IMR-90 (cell line): ENCODE measurements at regions not wholly inside any gene's neighbourhood (a gene's known extent, or its start where the extent isn't known, plus 50 kb on each side); places are given as distances from the start of the nearest gene placed in this dataset.
A peak's percentile ranks its signal among the peaks of the same experiment; 100 is the strongest.

Source experiments
- ATAC-seq: fragments of 200-7000 bp; cut with Tn5 transposase; 2 replicates; pipeline ENCODE4 v1.9.1; 2020; ENCODE audit warnings: low read depth, mild to moderate bottlenecking, moderate library complexity
- BruUV-seq: library from RNA; stranded (reverse); fragments of 400-500 nt; replicated peaks from 2 replicates; lab custom pipeline; 2021; lab: Mats Ljungman, UMichigan
- CTCF ChIA-PET: fragments of 300-600 bp; formaldehyde crosslinking; extraction: SDS; loops from one replicate; lab custom pipeline; 2021; ENCODE audit warnings: antibody characterized with exemption; lab: Yijun Ruan, JAX
- POLR2A ChIA-PET: fragments of 300-600 bp; sonication (Branson Sonifier 250); formaldehyde crosslinking; loops from one replicate; lab custom pipeline; 2022; ENCODE audit warnings: antibody characterized with exemption; ENCODE audit not compliant: unreplicated experiment; lab: Charles Lee
- DNase-seq: peaks from one replicate; pipeline ENCODE4 v3.0.0; 2013
- H2AFZ ChIP-seq: replicated peaks from 2 replicates; pipeline ENCODE3; 2013; ENCODE audit warnings: low read length, mild to moderate bottlenecking; ENCODE audit not compliant: poor library complexity
- H2AK5ac ChIP-seq: 2 replicates; pipeline ENCODE4 v1.6.1; 2013; ENCODE audit warnings: low read depth, low read length, inconsistent platforms
- H2AK9ac ChIP-seq: replicated peaks from 2 replicates; pipeline ENCODE3; 2013; ENCODE audit warnings: mild to moderate bottlenecking, low read depth, low read length, moderate library complexity; ENCODE audit not compliant: poor library complexity
- H2BK120ac ChIP-seq: 2 replicates; pipeline ENCODE4 v1.6.1; 2013; ENCODE audit warnings: low read depth, low read length, inconsistent platforms
- H2BK15ac ChIP-seq: 3 replicates; pipeline ENCODE4 v1.6.1; 2013; ENCODE audit warnings: low read depth, low read length, inconsistent platforms
- H2BK20ac ChIP-seq: 2 replicates; pipeline ENCODE4 v1.6.1; 2013; ENCODE audit warnings: low read depth, mild to moderate bottlenecking, inconsistent platforms, low read length, moderate library complexity
- H2BK5ac ChIP-seq: 2 replicates; pipeline ENCODE4 v1.6.1; 2013; ENCODE audit warnings: mild to moderate bottlenecking, low read depth, low read length, inconsistent platforms; ENCODE audit not compliant: poor library complexity, severe bottlenecking
- H3K14ac ChIP-seq: replicated peaks from 2 replicates; pipeline ENCODE4 v1.6.1; 2013; ENCODE audit warnings: low read depth, low read length, inconsistent platforms
- H3K18ac ChIP-seq: 2 replicates; pipeline ENCODE4 v1.6.1; 2013; ENCODE audit warnings: low read depth, low read length, control low read depth
- H3K23ac ChIP-seq: 2 replicates; pipeline ENCODE4 v1.6.1; 2013; ENCODE audit warnings: low read depth, low read length, inconsistent platforms
- H3K27ac ChIP-seq: 2 replicates; pipeline ENCODE4 v1.5.1; 2013; ENCODE audit warnings: mild to moderate bottlenecking, control low read depth, low read length; ENCODE audit not compliant: insufficient read depth
- H3K27me3 ChIP-seq: 2 replicates; pipeline ENCODE4 v1.6.1; 2013; ENCODE audit warnings: low read length; ENCODE audit not compliant: control insufficient read depth, insufficient read depth
- H3K36me3 ChIP-seq: 2 replicates; pipeline ENCODE4 v1.6.1; 2013; ENCODE audit warnings: low read length, mixed read lengths; ENCODE audit not compliant: control insufficient read depth, insufficient read depth
- H3K4ac ChIP-seq: 2 replicates; pipeline ENCODE4 v1.6.1; 2013; ENCODE audit warnings: low read depth, low read length, inconsistent platforms
- H3K4me1 ChIP-seq: 2 replicates; pipeline ENCODE4 v1.6.1; 2013; ENCODE audit warnings: low read length, mixed read lengths; ENCODE audit not compliant: control insufficient read depth, insufficient read depth
- H3K4me2 ChIP-seq: 2 replicates; pipeline ENCODE4 v1.6.1; 2013; ENCODE audit warnings: low read depth, mild to moderate bottlenecking, control low read depth, low read length, moderate library complexity
- H3K4me3 ChIP-seq: 2 replicates; pipeline ENCODE4 v1.5.1; 2013; ENCODE audit warnings: low read depth, mild to moderate bottlenecking, control low read depth, low read length, moderate library complexity; ENCODE audit not compliant: insufficient read depth
- H3K56ac ChIP-seq: 2 replicates; pipeline ENCODE4 v1.6.1; 2013; ENCODE audit warnings: low read length, inconsistent platforms; ENCODE audit not compliant: insufficient read depth; ENCODE audit errors: extremely low read depth
- H3K79me1 ChIP-seq, 2 experiments: 2 replicates each; pipeline ENCODE4 v1.6.1; 2013; ENCODE audit warnings: low read length in 2 of 2, inconsistent platforms in 1 of 2, low read depth in 1 of 2
- H3K9ac ChIP-seq: 2 replicates; pipeline ENCODE4 v1.6.1; 2013; ENCODE audit warnings: low read depth, low read length, control low read depth
- H3K9me1 ChIP-seq: 2 replicates; pipeline ENCODE4 v1.6.1; 2013; ENCODE audit warnings: low read length, inconsistent platforms; ENCODE audit not compliant: insufficient read depth
- H3K9me3 ChIP-seq: 2 replicates; pipeline ENCODE4 v1.6.1; 2013; ENCODE audit warnings: low read length; ENCODE audit not compliant: control insufficient read depth, insufficient read depth
- H4K20me1 ChIP-seq: 2 replicates; pipeline ENCODE4 v1.6.1; 2013; ENCODE audit warnings: low read length, inconsistent platforms; ENCODE audit not compliant: insufficient read depth
- H4K5ac ChIP-seq: 2 replicates; pipeline ENCODE4 v1.6.1; 2013; ENCODE audit warnings: mild to moderate bottlenecking, low read depth, low read length, control low read depth
- H4K8ac ChIP-seq, 2 experiments: 2 replicates each; pipeline ENCODE4 v1.6.1; 2013; ENCODE audit warnings: low read depth in 2 of 2, low read length in 2 of 2, control low read depth in 1 of 2, inconsistent platforms in 1 of 2
- H4K91ac ChIP-seq: 2 replicates; pipeline ENCODE4 v1.6.1; 2013; ENCODE audit warnings: low read depth, low read length, inconsistent platforms; ENCODE audit not compliant: insufficient read depth
- BHLHE40 ChIP-seq: fragments of 150-350 bp; IDR thresholded peaks from 2 replicates; pipeline ENCODE4 v1.6.1; 2016; ENCODE audit warnings: mild to moderate bottlenecking, low read depth, low read length
- CEBPB ChIP-seq: IDR thresholded peaks from 2 replicates; pipeline ENCODE4 v1.6.1; 2012; ENCODE audit warnings: low read depth, low read length, improper control_type of control experiment
- CHD1 ChIP-seq: IDR thresholded peaks from 2 replicates; pipeline ENCODE4 v1.6.1; 2012; ENCODE audit warnings: low read depth, low read length, improper control_type of control experiment
- CTCF ChIP-seq: conservative IDR thresholded peaks from 2 replicates; pipeline ENCODE4 v1.5.1; 2012; ENCODE audit warnings: mild to moderate bottlenecking, low read depth, low read length, improper control_type of control experiment
- ELK1 ChIP-seq: fragments of 150-350 bp; IDR thresholded peaks from 2 replicates; pipeline ENCODE4 v1.6.1; 2016; ENCODE audit warnings: low read depth, mild to moderate bottlenecking, low read length, moderate library complexity, borderline replicate concordance
- MAFK ChIP-seq: IDR thresholded peaks from 2 replicates; pipeline ENCODE4 v1.6.1; 2012; ENCODE audit warnings: low read depth, low read length, improper control_type of control experiment
- POLR2A ChIP-seq: IDR thresholded peaks from 2 replicates; pipeline ENCODE4 v1.6.1; 2012; ENCODE audit warnings: mild to moderate bottlenecking, low read depth, low read length
- RAD21 ChIP-seq: IDR thresholded peaks from 2 replicates; pipeline ENCODE4 v1.6.1; 2012; ENCODE audit warnings: low read length, improper control_type of control experiment
- RCOR1 ChIP-seq: IDR thresholded peaks from 2 replicates; pipeline ENCODE4 v1.6.1; 2012; ENCODE audit warnings: mild to moderate bottlenecking, low read length, improper control_type of control experiment; ENCODE audit not compliant: insufficient replicate concordance
- SMC3 ChIP-seq: fragments of 150-350 bp; IDR thresholded peaks from 2 replicates; pipeline ENCODE4 v1.6.1; 2016; ENCODE audit warnings: low read depth, mild to moderate bottlenecking, antibody characterized with exemption, low read length, moderate library complexity
- USF2 ChIP-seq: fragments of 150-350 bp; IDR thresholded peaks from 2 replicates; pipeline ENCODE4 v1.6.1; 2017; ENCODE audit warnings: mild to moderate bottlenecking, antibody characterized with exemption, low read length, low read depth
- WGBS, 2 experiments: methylation state at CpG; one replicate each; pipeline versions ENCODE4 v1.1.5 to v1.1.7; 2013; ENCODE audit warnings: missing lambda C conversion rate in 2 of 2; ENCODE audit not compliant: insufficient read length in 1 of 2; ENCODE audit errors: extremely low coverage in 2 of 2; 5-methylcytosine and 5-hydroxymethylcytosine counted together
- dilution Hi-C: fragments of 300-500 bp; cut with HindIII; formaldehyde crosslinking; loops from one replicate; pipeline ENCODE4 v1.14.3; 2018; ENCODE audit warnings: low sequenced_read_pairs; ENCODE audit not compliant: unreplicated experiment
- in situ Hi-C: fragments of 300-500 bp; cut with MboI; formaldehyde crosslinking; loops from 3 replicates; pipeline ENCODE4 v1.14.3; 2019; ENCODE audit warnings: low sequenced_read_pairs, inconsistent platforms, mixed read lengths
- intact Hi-C: fragments of 100-400 bp; cut with micrococcal nuclease; formaldehyde crosslinking; loops from 2 replicates; pipeline ENCODE4 v1.10.0; 2022

DNA sequence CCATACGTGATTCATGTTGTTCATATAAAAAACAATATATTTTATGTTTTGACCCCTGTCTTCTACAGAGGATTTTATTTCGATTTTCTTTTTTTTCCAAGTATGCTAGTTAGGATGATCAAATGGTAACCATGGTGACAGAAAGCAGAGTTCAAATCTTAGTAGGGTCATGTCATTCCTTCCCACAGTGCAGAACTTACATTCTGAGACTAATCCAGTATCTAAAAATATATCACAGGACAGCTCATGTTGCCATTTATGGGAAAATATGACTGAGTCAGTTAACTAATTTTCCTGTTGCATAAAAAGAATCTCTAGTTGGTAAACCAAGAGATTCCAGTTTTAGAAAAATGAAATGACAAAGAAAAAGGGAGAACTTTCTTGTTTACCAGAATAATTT lies 209.5 kb downstream of the PARM1 start:
- whole genome bisulfite sequencing, 2 experiments = no CpG with 5 or more reads among the region's 2 CpGs
- Histone ChIP-seq H3K9me3 (no peaks in the 10 kb centered on the region), H2AK5ac (no peak overlapping the region), H3K36me3 (no peaks in the 10 kb centered on the region), H4K5ac (no peak overlapping the region), H2BK20ac (no peak overlapping the region), H3K4me3 (no peak overlapping the region), H4K91ac (no peak overlapping the region), H3K18ac (no peak overlapping the region), H3K23ac (no peak overlapping the region), H2BK120ac (no peak overlapping the region), H3K79me1 (no peaks in the 10 kb centered on the region), H3K27me3 (no peaks in the 10 kb centered on the region), H4K20me1 (no peaks in the 10 kb centered on the region), H3K4me2 (no peak overlapping the region), H2BK15ac (no peak overlapping the region), H2AK9ac (no peak overlapping the region), H3K56ac (no peak overlapping the region), H3K9me1 (no peaks in the 10 kb centered on the region), H2AFZ (no peak overlapping the region), H3K9ac (no peak overlapping the region), H3K14ac (no peak overlapping the region), H3K4me1 (0 out of 2 replicates have a peak, but pooled peaks cover 2% of the 10 kb centered on the region), H3K27ac (no peak overlapping the region), H2BK5ac (no peak overlapping the region), H3K4ac (no peak overlapping the region), H4K8ac (no peak overlapping the region)
- ATAC-seq = no peak
- ChIA-PET CTCF (interaction anchor here (0.7 kb wide), 1 partner anchor 37 kb away, joined by 3 read pairs; no protein-coding TSS in a partner anchor), POLR2A (no interaction called here)
- TF ChIP-seq CHD1 (no peak), ELK1 (no peak), RCOR1 (no peak), SMC3 (no peak), BHLHE40 (no peak), POLR2A (no peak), CEBPB (no peak), MAFK (no peak), CTCF (no peak), RAD21 (no peak), USF2 (no peak)
- in situ Hi-C loops (no loop called here), intact Hi-C loops (no loop called here), dilution Hi-C loops (no loop called here)
- BruUV-seq = no TSS peak
- DNase-seq = peak; percentile 24
